K562 (cell line): ENCODE measurements at regions not wholly inside any gene's neighbourhood (a gene's known extent, or its start where the extent isn't known, plus 50 kb on each side); places are given as distances from the start of the nearest gene placed in this dataset.

Experiments used
- CAMTA2 ChIP-seq: fragments of 250-450 bp; sonication (Bioruptor Pico); conservative IDR thresholded peaks from 2 replicates; pipeline ENCODE4 v1.5.1; 2022
- HDAC8 ChIP-seq: fragments of 450-650 bp; IDR thresholded peaks from 2 replicates; pipeline ENCODE4 v1.6.1; 2016; ENCODE audit warnings: mild to moderate bottlenecking, missing genetic modification characterization, moderate library complexity, missing compliant biosample characterization
- KDM4B ChIP-seq, 2 experiments: fragments of 450-650 bp in 1 of 2; sonication (generic) in 1 of 2; IDR thresholded peaks; 2 replicates each; pipeline ENCODE4 v1.6.1; 2016 to 2017; ENCODE audit warnings: borderline replicate concordance in 2 of 2, antibody characterized with exemption in 1 of 2, low read depth in 1 of 2, mild to moderate bottlenecking in 1 of 2
- NCOA1 ChIP-seq: fragments of 450-650 bp; IDR thresholded peaks from 2 replicates; pipeline ENCODE4 v1.6.1; 2016; ENCODE audit warnings: low read depth
- NCOA2 ChIP-seq, 2 experiments: fragments of 450-650 bp; IDR thresholded peaks; 2 replicates each; pipeline ENCODE4 v1.6.1; 2018; ENCODE audit warnings: mild to moderate bottlenecking in 2 of 2, moderate library complexity in 1 of 2; ENCODE audit not compliant: partially characterized antibody in 2 of 2
- NEUROD1 ChIP-seq: fragments of 150-350 bp; IDR thresholded peaks from 2 replicates; pipeline ENCODE4 v1.6.1; 2014; ENCODE audit warnings: borderline replicate concordance, low read length, low read depth; ENCODE audit not compliant: partially characterized antibody
- NR1H2 ChIP-seq: sonication (generic); formaldehyde crosslinking; IDR thresholded peaks from 2 replicates; pipeline ENCODE4 v1.4.0; 2020; ENCODE audit warnings: mild to moderate bottlenecking, missing genetic modification reagents
- TEAD1 ChIP-seq, 2 experiments: fragments of 450-650 bp in 1 of 2; sonication (generic) in 1 of 2; formaldehyde crosslinking; IDR thresholded peaks; 2 replicates each; pipeline versions ENCODE4 v1.4.0 to v1.8.0; 2020 to 2022; ENCODE audit warnings: mild to moderate bottlenecking in 2 of 2, missing genetic modification reagents in 1 of 2
- ZNF77 ChIP-seq: fragments of 250-450 bp; sonication (Bioruptor Pico); IDR thresholded peaks from 2 replicates; pipeline ENCODE4 v1.5.0; 2020
- TF ChIP-seq, protein P1 (sequence below), 2 experiments: fragments of 450-650 bp; IDR thresholded peaks; 2 replicates each; pipeline ENCODE4 v1.6.1; 2018; ENCODE audit warnings: mild to moderate bottlenecking in 2 of 2, low read depth in 1 of 2; ENCODE audit not compliant: partially characterized antibody in 2 of 2
- TF ChIP-seq, protein P2 (sequence below), 2 experiments: fragments of 450-650 bp; formaldehyde crosslinking in 1 of 2; IDR thresholded peaks; 2 replicates each; pipeline versions ENCODE4 v1.4.0 to v1.6.1; 2014 to 2020; ENCODE audit warnings: mild to moderate bottlenecking in 2 of 2, borderline replicate concordance in 1 of 2, low read depth in 1 of 2

DNA sequence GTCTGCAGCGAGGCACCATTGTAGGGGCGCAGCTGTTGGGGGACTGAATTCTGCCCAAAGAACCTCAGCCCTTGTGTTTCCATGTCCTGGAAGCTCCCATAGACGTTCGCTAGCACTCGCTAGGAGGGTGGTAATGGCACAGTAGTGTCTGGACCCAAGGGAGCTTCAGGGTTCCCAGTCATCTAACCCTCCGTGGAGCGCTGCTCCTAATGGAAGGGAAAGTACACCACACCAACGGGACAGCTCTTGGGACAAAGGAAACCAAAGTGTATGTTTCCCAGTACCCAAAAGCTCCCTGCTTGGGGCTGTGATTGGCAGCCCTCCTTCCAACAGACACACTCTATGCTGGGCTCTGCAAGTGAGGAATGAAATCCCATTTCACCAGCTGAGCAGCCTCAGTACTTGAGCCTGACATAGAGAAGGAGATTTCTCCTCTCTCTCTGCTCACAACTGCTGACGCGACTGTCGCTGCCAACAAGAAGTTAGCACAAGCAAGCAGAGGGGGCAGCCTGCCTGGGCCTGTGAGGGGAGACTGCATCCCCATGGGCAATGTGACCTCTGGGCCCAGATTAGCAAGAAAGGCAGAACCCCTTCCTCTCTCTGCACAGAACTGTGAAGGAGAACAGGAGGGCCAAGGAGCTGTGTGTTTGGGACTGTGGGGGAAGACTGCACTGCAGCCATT lies 67.6 kb upstream of the SMARCAD1 start (continued):
- TF ChIP-seq, protein P1, sequence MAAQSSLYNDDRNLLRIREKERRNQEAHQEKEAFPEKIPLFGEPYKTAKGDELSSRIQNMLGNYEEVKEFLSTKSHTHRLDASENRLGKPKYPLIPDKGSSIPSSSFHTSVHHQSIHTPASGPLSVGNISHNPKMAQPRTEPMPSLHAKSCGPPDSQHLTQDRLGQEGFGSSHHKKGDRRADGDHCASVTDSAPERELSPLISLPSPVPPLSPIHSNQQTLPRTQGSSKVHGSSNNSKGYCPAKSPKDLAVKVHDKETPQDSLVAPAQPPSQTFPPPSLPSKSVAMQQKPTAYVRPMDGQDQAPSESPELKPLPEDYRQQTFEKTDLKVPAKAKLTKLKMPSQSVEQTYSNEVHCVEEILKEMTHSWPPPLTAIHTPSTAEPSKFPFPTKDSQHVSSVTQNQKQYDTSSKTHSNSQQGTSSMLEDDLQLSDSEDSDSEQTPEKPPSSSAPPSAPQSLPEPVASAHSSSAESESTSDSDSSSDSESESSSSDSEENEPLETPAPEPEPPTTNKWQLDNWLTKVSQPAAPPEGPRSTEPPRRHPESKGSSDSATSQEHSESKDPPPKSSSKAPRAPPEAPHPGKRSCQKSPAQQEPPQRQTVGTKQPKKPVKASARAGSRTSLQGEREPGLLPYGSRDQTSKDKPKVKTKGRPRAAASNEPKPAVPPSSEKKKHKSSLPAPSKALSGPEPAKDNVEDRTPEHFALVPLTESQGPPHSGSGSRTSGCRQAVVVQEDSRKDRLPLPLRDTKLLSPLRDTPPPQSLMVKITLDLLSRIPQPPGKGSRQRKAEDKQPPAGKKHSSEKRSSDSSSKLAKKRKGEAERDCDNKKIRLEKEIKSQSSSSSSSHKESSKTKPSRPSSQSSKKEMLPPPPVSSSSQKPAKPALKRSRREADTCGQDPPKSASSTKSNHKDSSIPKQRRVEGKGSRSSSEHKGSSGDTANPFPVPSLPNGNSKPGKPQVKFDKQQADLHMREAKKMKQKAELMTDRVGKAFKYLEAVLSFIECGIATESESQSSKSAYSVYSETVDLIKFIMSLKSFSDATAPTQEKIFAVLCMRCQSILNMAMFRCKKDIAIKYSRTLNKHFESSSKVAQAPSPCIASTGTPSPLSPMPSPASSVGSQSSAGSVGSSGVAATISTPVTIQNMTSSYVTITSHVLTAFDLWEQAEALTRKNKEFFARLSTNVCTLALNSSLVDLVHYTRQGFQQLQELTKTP (IDR thresholded peaks at IDR 0.05; ENCODE audit: low read depth in 1 of 2, partially characterized antibody in 2 of 2) = no peak
- no peak for TF ChIP-seq KDM4B (IDR thresholded peaks at IDR 0.05; ENCODE audit: borderline replicate concordance in 2 of 2, low read depth in 1 of 2)
- TF ChIP-seq NR1H2 (CRISPR knock-in tag) = no peak
- no peak for TF ChIP-seq NCOA2 (IDR thresholded peaks at IDR 0.05; ENCODE audit: partially characterized antibody in 2 of 2)
- TF ChIP-seq NCOA1 = no peak
- TF ChIP-seq HDAC8 (tag) = no peak
- no peak for TF ChIP-seq NEUROD1
- TF ChIP-seq TEAD1 (CRISPR knock-in tag; IDR thresholded peaks at IDR 0.05) = no peak
- no peak for TF ChIP-seq CAMTA2 (CRISPR knock-in tag)
- TF ChIP-seq ZNF77 (CRISPR knock-in tag) = no peak
- TF ChIP-seq, protein P2, sequence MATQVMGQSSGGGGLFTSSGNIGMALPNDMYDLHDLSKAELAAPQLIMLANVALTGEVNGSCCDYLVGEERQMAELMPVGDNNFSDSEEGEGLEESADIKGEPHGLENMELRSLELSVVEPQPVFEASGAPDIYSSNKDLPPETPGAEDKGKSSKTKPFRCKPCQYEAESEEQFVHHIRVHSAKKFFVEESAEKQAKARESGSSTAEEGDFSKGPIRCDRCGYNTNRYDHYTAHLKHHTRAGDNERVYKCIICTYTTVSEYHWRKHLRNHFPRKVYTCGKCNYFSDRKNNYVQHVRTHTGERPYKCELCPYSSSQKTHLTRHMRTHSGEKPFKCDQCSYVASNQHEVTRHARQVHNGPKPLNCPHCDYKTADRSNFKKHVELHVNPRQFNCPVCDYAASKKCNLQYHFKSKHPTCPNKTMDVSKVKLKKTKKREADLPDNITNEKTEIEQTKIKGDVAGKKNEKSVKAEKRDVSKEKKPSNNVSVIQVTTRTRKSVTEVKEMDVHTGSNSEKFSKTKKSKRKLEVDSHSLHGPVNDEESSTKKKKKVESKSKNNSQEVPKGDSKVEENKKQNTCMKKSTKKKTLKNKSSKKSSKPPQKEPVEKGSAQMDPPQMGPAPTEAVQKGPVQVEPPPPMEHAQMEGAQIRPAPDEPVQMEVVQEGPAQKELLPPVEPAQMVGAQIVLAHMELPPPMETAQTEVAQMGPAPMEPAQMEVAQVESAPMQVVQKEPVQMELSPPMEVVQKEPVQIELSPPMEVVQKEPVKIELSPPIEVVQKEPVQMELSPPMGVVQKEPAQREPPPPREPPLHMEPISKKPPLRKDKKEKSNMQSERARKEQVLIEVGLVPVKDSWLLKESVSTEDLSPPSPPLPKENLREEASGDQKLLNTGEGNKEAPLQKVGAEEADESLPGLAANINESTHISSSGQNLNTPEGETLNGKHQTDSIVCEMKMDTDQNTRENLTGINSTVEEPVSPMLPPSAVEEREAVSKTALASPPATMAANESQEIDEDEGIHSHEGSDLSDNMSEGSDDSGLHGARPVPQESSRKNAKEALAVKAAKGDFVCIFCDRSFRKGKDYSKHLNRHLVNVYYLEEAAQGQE (IDR thresholded peaks at IDR 0.05; ENCODE audit: borderline replicate concordance) = no peak
- TF ChIP-seq, protein P2 (CRISPR knock-in tag; IDR thresholded peaks at IDR 0.05; ENCODE audit: low read depth) = no peak
